AG10803 (cell line): ENCODE measurements at regions not wholly inside any gene's neighbourhood (a gene's known extent, or its start where the extent isn't known, plus 50 kb on each side); places are given as distances from the start of the nearest gene placed in this dataset.

Source experiments
- DNase-seq: peaks from one replicate; pipeline ENCODE4 v3.0.0; 2010; ENCODE audit warnings: low read depth
- H3K4me3 ChIP-seq: 2 replicates; pipeline ENCODE4 v1.5.1; 2011; ENCODE audit warnings: mild to moderate bottlenecking, low read length, control low read depth
- TF ChIP-seq, protein P1 (sequence below): conservative IDR thresholded peaks from 2 replicates; pipeline ENCODE4 v1.5.1; 2011; ENCODE audit warnings: mild to moderate bottlenecking, low read length, control low read depth, inconsistent platforms

DNA sequence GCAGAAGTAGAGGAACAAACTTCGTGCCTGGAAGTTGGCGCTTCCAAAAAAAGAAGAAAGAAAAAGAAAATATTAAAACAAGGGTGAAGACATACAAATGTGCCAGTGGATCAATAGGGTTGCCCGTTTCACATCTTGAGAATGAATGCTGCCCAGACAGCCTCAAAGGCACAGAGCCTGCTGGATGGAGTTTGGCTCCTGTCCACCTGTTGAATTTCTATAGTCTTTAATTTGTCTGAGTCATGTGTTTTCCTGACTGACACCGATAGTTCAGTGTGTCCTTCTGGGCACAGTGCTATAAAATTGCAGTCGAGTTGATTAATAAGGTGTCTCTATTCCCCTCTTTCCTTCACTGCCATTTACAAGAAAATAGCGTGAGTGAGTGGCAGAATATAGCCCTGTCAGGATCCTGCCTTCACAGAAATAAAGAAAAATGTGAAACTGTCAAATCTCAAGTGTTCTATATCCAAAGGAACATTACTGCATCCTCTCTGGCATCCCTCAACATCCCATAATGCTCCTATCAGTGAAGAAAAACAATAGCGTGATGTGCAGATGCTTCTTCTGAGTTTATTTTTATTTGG lies 471.3 kb upstream of the AUTS2 start:
- TF ChIP-seq, protein P1, sequence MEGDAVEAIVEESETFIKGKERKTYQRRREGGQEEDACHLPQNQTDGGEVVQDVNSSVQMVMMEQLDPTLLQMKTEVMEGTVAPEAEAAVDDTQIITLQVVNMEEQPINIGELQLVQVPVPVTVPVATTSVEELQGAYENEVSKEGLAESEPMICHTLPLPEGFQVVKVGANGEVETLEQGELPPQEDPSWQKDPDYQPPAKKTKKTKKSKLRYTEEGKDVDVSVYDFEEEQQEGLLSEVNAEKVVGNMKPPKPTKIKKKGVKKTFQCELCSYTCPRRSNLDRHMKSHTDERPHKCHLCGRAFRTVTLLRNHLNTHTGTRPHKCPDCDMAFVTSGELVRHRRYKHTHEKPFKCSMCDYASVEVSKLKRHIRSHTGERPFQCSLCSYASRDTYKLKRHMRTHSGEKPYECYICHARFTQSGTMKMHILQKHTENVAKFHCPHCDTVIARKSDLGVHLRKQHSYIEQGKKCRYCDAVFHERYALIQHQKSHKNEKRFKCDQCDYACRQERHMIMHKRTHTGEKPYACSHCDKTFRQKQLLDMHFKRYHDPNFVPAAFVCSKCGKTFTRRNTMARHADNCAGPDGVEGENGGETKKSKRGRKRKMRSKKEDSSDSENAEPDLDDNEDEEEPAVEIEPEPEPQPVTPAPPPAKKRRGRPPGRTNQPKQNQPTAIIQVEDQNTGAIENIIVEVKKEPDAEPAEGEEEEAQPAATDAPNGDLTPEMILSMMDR = no peak
- no peak for DNase-seq
- no peak overlapping the region for H3K4me3 ChIP-seq

DNA sequence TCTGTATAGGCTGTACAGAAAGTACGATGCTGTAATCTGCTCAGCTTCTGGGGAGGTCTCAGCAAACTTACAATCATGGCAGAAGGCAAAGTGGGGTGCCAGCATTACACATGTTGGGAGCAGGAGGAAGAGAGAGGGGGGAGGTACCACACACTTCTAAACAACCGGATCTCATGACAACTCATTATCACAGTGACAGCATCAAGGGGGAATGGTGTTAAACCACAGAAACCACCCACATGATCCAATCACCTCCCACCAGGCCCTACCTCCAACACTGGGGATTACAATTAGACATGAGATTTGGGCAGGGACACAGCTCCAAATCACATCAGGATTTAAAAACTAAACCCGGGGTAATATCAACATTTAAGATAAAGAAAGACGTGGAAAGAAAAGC lies 468.8 kb upstream of the AUTS2 start:
- TF ChIP-seq, protein P1 = no peak
- DNase-seq = peak; percentile 12

DNA sequence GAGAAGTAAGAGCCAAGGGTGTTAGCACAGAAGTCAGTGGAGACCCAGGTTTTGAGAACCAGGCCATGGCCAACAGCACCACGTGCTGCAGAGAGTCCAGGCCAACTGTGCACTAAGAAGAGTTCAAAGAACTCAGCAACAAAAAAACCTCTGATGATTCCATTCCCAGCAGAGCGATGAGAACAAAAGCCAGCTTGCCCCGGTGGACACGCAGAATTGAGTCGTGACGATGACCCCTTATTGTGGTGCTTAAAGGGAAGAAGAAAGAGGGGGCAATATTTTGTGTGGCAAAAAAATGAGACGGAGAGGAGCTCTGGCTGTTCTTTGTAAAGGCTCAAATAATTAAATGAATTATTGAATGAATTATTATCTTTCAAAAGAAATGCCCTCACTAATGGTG lies 468.3 kb upstream of the AUTS2 start:
- H3K4me3 ChIP-seq = no peak overlapping the region
- TF ChIP-seq, protein P1 = no peak
- DNase-seq = no peak

More for the DNA sequence above, 468.8 kb upstream of the AUTS2 start:
- no peak overlapping the region for H3K4me3 ChIP-seq

DNA sequence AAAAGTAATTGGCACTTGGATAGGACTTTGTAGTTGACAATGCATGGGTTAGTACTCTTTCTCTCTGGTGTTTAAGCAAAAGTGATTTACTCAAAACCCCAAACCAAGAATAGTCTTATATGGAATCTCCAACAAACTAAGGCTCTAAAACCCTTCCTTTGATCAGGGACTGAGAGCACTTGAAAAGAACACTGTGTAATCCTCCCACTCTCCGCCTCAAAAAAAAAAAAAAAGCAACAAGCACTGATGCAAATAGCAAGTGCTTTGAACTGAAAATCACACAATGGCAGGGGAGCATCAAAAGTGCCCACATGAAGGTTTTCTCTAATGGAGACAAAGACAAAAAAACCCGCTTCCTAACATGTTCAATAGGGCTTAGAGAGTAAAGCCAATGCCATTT lies 467.9 kb upstream of the AUTS2 start:
- DNase-seq = no peak
- TF ChIP-seq, protein P1 = no peak
- no peak overlapping the region for H3K4me3 ChIP-seq

DNA sequence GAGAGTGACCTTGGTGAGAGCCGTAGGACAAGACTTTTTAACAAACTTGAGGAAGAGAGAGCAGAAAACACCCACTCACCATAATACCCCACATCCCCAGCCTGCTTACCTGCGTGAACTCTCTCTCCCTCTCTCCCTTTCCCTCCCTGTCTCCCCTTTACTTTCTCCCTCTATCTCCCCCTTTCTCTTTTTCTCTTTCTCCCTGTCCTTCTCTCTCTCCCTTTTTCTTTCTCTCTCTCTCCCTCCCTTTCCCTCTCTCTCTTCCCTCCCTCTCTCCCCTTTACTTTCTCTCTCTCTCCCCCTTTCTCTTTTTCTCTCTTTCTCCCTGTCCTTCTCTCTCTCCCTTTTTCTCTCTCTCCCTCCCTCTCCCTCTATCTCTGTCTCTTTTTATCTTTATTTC lies 464.0 kb upstream of the AUTS2 start:
- H3K4me3 ChIP-seq = no peak overlapping the region
- TF ChIP-seq, protein P1 = no peak
- no peak for DNase-seq

DNA sequence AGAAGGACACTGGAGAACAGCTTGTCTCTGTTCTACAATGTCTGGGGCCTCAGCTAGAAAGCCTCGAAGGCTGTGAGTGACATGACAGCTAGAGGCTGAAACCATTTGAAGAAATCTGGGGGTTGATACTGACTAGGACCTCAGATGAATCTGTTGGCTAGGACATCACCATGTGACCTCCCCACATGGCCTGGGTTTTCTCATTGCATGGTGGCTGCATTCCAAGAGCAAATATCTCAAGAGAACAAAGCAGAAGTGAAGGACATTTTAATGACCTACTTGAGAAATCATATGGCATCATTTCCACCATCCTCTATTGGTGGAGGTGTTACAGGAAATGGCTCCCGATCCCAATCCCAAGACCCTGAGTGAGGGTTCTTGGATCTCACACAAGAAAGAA lies 450.6 kb upstream of the AUTS2 start:
- TF ChIP-seq, protein P1 = no peak
- no peak overlapping the region for H3K4me3 ChIP-seq
- peak; percentile 20 for DNase-seq
